HUDEP-2 (cell line): ENCODE measurements at regions not wholly inside any gene's neighbourhood (a gene's known extent, or its start where the extent isn't known, plus 50 kb on each side); places are given as distances from the start of the nearest gene placed in this dataset.
"Not testable (repeated sequence)": the region's sequence is repeated elsewhere in the genome, so short reads cannot be mapped to it uniquely, and the experiment has no call there.

Source experiments
- DNase-seq, 76 experiments: peaks; one replicate each; lab custom pipeline; 2025; ENCODE audit not compliant: unreplicated experiment in 76 of 76; lab: John Stamatoyannopoulos, UW

GRCh38 chr19:27859689-27860088 lies 1353.3 kb downstream of the UQCRFS1 start:
- no peak for DNase-seq

- no peak for DNase-seq
Measured at GRCh38 chr19:27858981-27859581, 1353.9 kb downstream of the UQCRFS1 start.

- not testable (repeated sequence) for DNase-seq
Measured at GRCh38 chr19:27852931-27853330, 1360.0 kb downstream of the UQCRFS1 start.

- no peak for DNase-seq
Measured at GRCh38 chr19:27851543-27852060, 1361.3 kb downstream of the UQCRFS1 start.

GRCh38 chr19:27851002-27851481 lies 1361.9 kb downstream of the UQCRFS1 start:
- no peak for DNase-seq

- no peak for DNase-seq
Measured at GRCh38 chr19:27846944-27847343, 1366.0 kb downstream of the UQCRFS1 start.

- DNase-seq = no peak
Measured at GRCh38 chr19:27844261-27844660, 1368.7 kb downstream of the UQCRFS1 start.

GRCh38 chr19:27843861-27844260 lies 1369.1 kb downstream of the UQCRFS1 start:
- DNase-seq = no peak

- no peak for DNase-seq
Measured at GRCh38 chr19:27833031-27833430, 1379.9 kb downstream of the UQCRFS1 start.

- no peak for DNase-seq
Measured at GRCh38 chr19:27828829-27829228, 1384.1 kb downstream of the UQCRFS1 start.

- no peak for DNase-seq
Measured at GRCh38 chr19:27824108-27824507, 1388.8 kb downstream of the UQCRFS1 start.

GRCh38 chr19:27822336-27822735 lies 1390.6 kb downstream of the UQCRFS1 start:
- DNase-seq = no peak

- DNase-seq = no peak
Measured at GRCh38 chr19:27821418-27822018, 1391.4 kb downstream of the UQCRFS1 start.

- DNase-seq = no peak
Measured at GRCh38 chr19:27815985-27816384, 1397.0 kb downstream of the UQCRFS1 start.

- peak in 3 of 76 experiments; percentile 6 to 35 (median 23) for DNase-seq
Measured at GRCh38 chr19:27814834-27815233, 1398.1 kb downstream of the UQCRFS1 start.

- DNase-seq = not testable (repeated sequence)
Measured at GRCh38 chr19:27814274-27814673, 1398.7 kb downstream of the UQCRFS1 start.

GRCh38 chr19:27806471-27807070 lies 1406.4 kb downstream of the UQCRFS1 start:
- DNase-seq = no peak

GRCh38 chr19:27805848-27806247 lies 1407.1 kb downstream of the UQCRFS1 start:
- no peak for DNase-seq

- DNase-seq = peak in 5 of 76 experiments; percentile 0 to 32 (median 6)
Measured at GRCh38 chr19:27802293-27802692, 1410.7 kb downstream of the UQCRFS1 start.

- DNase-seq = no peak
Measured at GRCh38 chr19:27796540-27796939, 1416.4 kb downstream of the UQCRFS1 start.

- DNase-seq = no peak
Measured at GRCh38 chr19:27796073-27796472, 1416.9 kb downstream of the UQCRFS1 start.

- DNase-seq = no peak
Measured at GRCh38 chr19:27795369-27795768, 1417.6 kb downstream of the UQCRFS1 start.
